ENCODE measurements at regions not wholly inside any gene's neighbourhood (a gene's known extent, or its start where the extent isn't known, plus 50 kb on each side); places are given as distances from the start of the nearest gene placed in this dataset.

DNA sequence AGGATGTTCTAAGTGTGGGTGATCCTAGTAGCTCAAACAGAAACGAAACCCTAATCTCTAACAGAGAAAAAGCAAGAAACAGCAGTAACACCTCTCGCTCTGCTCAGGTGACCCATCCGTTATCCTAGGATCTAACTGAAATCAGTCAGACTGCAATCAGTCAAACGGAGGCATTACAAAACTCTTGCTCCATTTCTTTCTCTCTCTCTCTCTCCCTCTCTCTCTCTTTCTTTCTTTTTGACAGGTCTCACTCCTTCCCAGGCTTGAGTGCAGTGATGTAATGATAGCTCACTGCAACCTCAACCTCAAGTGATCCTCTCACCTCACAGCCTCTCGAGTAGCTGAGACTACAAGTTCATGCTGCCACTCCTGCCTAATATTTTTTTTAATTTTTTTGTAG lies 1283.5 kb upstream of the CELF2 start:
- WGBS (ENCODE audit: insufficient coverage, insufficient replicate concordance, low lambda C conversion rate, missing lambda C conversion rate), result 3% methylated on average over 5 of the region's 5 CpGs
- Histone ChIP-seq H3K4me3 (no peak overlapping the region), H3K27ac (ENCODE audit: control insufficient read depth, insufficient read depth) (no peak overlapping the region), H3K36me3 (ENCODE audit: control insufficient read depth in 2 of 2, insufficient read depth in 2 of 2, low read length in 1 of 2) (no peaks in the 10 kb centered on the region), H3K79me2 (ENCODE audit: control insufficient read depth, insufficient read depth, low read length) (no peaks in the 10 kb centered on the region), H4K20me1 (ENCODE audit: control insufficient read depth, insufficient read depth) (no peaks in the 10 kb centered on the region), H3K4me2 (ENCODE audit: control insufficient read depth, insufficient read depth) (no peak overlapping the region), H3K4me1 (ENCODE audit: control insufficient read depth, insufficient read depth, low read length) (no peaks in the 10 kb centered on the region), H2AFZ (ENCODE audit: control insufficient read depth, low read depth, low read length) (no peak overlapping the region), H3K27me3 (replicated peaks in 1 of 2; ENCODE audit: control insufficient read depth in 2 of 2, insufficient read depth in 2 of 2, low read length in 1 of 2) (no peaks in the 10 kb centered on the region), H3K9ac (ENCODE audit: control insufficient read depth, insufficient read depth, low read length) (no peak overlapping the region), H3K9me3 (replicated peaks; ENCODE audit: control insufficient read depth, insufficient read depth, low read length) (no peaks in the 10 kb centered on the region)
- POLR2A ChIA-PET, result interaction anchor here (0.6 kb wide), 1 partner anchor 130 kb away, joined by 3 read pairs; no protein-coding TSS in a partner anchor
- RAD21 ChIA-PET (ENCODE audit: unreplicated experiment), result no interaction called here
- SMC1A ChIA-PET (ENCODE audit: uncharacterized antibody, unreplicated experiment), result no interaction called here
- in situ Hi-C loops (cut with MboI) (no loop called here), intact Hi-C loops (cut with micrococcal nuclease; ENCODE audit: unreplicated experiment) (no loop called here)
- DNase-seq (ENCODE audit: low read depth, low spot score), result no peak
- ATAC-seq, result no peak
- TF ChIP-seq ZNF217 (IDR thresholded peaks at IDR 0.05) (no peak), TCF3 (IDR thresholded peaks at IDR 0.05; ENCODE audit: borderline replicate concordance, insufficient read depth, low read depth, low read length) (no peak), NFXL1 (IDR thresholded peaks at IDR 0.05; ENCODE audit: borderline replicate concordance) (no peak), SRF (IDR thresholded peaks at IDR 0.05; ENCODE audit: low read depth in 2 of 2, low read length in 2 of 2) (no peak), CREB1 (IDR thresholded peaks at IDR 0.05; ENCODE audit: low read depth) (no peak), KDM1A (IDR thresholded peaks at IDR 0.05; ENCODE audit: borderline replicate concordance) (no peak), HCFC1 (IDR thresholded peaks at IDR 0.05; ENCODE audit: low read length) (no peak), SUZ12 (IDR thresholded peaks at IDR 0.05; ENCODE audit: unreplicated experiment) (no peak), KAT2A (conservative IDR thresholded peaks at IDR 0.05; ENCODE audit: control insufficient read depth, low read depth, low read length) (no peak), STAT3 (IDR thresholded peaks at IDR 0.05; ENCODE audit: low read depth, low read length) (no peak), ESRRA (IDR thresholded peaks at IDR 0.05; ENCODE audit: low read length) (no peak), SREBF2 (IDR thresholded peaks at IDR 0.05; ENCODE audit: low read length) (no peak), POU2F2 (IDR thresholded peaks at IDR 0.05; ENCODE audit: borderline replicate concordance, low read depth, low read length) (no peak)
- TF ChIP-seq, protein P1, sequence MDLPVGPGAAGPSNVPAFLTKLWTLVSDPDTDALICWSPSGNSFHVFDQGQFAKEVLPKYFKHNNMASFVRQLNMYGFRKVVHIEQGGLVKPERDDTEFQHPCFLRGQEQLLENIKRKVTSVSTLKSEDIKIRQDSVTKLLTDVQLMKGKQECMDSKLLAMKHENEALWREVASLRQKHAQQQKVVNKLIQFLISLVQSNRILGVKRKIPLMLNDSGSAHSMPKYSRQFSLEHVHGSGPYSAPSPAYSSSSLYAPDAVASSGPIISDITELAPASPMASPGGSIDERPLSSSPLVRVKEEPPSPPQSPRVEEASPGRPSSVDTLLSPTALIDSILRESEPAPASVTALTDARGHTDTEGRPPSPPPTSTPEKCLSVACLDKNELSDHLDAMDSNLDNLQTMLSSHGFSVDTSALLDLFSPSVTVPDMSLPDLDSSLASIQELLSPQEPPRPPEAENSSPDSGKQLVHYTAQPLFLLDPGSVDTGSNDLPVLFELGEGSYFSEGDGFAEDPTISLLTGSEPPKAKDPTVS (IDR thresholded peaks at IDR 0.05; ENCODE audit: low read depth, low read length), result no peak
- TF ChIP-seq, protein P2, sequence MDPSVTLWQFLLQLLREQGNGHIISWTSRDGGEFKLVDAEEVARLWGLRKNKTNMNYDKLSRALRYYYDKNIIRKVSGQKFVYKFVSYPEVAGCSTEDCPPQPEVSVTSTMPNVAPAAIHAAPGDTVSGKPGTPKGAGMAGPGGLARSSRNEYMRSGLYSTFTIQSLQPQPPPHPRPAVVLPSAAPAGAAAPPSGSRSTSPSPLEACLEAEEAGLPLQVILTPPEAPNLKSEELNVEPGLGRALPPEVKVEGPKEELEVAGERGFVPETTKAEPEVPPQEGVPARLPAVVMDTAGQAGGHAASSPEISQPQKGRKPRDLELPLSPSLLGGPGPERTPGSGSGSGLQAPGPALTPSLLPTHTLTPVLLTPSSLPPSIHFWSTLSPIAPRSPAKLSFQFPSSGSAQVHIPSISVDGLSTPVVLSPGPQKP (IDR thresholded peaks at IDR 0.05; ENCODE audit: low read depth, low read length), result no peak
- CTCF ChIA-PET, result no interaction called here
- no TSS peak for BruUV-seq (replicated peaks)
- no peak for FAIRE-seq
